ENCODE measurements at regions not wholly inside any gene's neighbourhood (a gene's known extent, or its start where the extent isn't known, plus 50 kb on each side); places are given as distances from the start of the nearest gene placed in this dataset.

DNA sequence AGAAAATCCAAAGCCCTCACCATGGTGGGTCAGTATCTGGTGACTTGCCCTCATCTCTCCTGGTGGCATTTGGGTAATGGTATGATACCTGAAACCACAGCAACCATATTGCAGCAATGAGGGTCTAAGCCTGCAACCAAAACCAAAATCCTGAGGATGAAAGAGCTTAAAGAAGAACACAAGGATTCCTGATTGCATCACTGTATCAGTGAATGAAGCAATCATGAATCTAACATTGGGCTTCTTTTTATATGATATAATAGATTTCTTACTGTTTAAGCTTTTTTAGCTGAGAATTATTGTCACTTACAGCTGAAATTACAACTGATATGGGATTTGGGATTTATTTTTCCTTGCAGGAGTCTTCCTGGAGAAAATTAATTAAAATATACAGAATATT is 269.9 kb downstream of the MEF2C start:
- no peak for DNase-seq

GRCh38 chr5:88610586-88610985 is 272.4 kb downstream of the MEF2C start:
- DNase-seq, result no peak

DNA sequence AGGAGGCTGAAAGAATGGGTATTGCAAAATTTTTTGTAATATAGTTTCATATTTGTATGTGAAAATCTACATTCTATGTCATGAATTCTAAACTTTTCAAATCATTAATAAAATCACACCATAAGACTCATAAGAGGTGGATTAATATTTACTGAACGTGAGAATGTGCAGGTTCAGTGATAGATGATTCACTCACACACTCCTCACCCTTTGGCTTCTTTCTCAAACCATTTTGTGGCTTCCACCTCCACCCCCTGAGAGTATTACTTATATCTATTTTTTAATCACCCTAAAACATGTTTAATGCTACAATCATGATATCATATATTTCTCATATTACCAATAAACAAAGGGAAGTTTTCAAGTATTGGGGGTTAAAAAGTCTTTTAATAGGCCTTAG is 275.5 kb downstream of the MEF2C start:
- no peak for DNase-seq

GRCh38 chr5:88606626-88607025 is 276.4 kb downstream of the MEF2C start:
- no peak for DNase-seq

- DNase-seq, result no peak
Measured at GRCh38 chr5:88606173-88606572, 276.8 kb downstream of the MEF2C start.

GRCh38 chr5:88602584-88602983 is 280.4 kb downstream of the MEF2C start:
- no peak for DNase-seq

GRCh38 chr5:88594441-88594840 is 288.5 kb downstream of the MEF2C start:
- no peak for DNase-seq

- DNase-seq, result no peak
Measured at GRCh38 chr5:88588609-88589008, 294.4 kb downstream of the MEF2C start.

GRCh38 chr5:88583471-88583870 is 299.5 kb downstream of the MEF2C start:
- no peak for DNase-seq

DNA sequence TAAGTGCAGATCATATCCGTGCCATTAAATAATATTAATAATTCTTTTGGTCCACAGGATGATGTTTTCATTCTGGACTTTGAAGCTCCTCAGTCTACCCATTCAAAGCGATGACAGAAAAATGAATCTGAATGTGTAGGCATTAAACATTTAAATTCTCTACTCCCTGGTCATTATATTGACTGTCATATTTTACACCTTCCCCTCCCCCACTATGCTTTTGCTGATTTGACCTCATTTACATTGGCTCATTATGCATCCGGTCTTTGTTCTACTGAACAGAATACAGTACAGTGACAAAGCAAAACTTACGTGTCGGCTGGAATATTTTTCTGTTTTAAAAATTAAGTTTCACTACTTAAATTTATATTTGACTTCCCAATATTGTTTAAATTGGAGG is 289.7 kb upstream of the TMEM161B start:
- DNase-seq, result no peak

DNA sequence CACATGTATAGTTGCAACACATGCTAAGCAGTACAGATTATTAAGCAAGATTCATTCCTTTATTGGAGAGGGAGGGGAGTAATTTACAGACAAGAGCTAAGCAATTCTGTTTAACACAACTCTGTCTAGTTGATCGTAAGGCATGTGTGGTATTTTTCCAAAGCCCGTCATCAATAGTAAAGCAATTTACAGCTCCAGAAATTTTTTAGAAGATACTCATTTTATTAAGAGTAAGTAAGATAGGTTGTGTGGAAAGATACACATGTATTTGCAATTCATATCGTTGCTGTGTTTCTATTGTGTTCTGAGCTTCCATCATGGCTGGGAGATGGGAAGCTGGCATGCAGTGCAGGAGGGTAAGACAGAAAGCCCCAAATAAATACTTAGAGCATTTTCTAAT is 289.2 kb upstream of the TMEM161B start:
- DNase-seq, result no peak

- DNase-seq, result no peak
Measured at GRCh38 chr5:88557131-88557530, 288.5 kb upstream of the TMEM161B start.

GRCh38 chr5:88556406-88556805 is 287.8 kb upstream of the TMEM161B start:
- DNase-seq, result no peak

- no peak for DNase-seq
Measured at GRCh38 chr5:88555674-88556073, 287.0 kb upstream of the TMEM161B start.

DNA sequence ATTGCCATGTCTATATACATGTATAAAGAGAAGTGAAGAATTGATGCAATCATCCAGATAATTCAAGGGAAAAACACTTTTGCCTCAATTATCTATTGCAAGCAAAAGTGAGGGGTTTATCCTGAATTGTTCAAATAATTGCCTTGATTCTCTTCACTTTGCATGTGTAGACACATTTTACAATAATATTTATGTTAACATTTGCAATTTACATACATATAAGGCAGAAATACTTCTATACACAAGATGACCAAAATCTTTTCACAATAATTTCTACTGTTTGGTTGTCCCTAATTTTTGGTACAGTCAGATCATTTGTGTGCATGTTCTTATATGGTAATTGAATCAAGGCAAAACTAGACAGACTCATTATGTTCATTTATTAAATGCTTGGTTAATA is 285.3 kb upstream of the TMEM161B start:
- DNase-seq, result no peak

DNA sequence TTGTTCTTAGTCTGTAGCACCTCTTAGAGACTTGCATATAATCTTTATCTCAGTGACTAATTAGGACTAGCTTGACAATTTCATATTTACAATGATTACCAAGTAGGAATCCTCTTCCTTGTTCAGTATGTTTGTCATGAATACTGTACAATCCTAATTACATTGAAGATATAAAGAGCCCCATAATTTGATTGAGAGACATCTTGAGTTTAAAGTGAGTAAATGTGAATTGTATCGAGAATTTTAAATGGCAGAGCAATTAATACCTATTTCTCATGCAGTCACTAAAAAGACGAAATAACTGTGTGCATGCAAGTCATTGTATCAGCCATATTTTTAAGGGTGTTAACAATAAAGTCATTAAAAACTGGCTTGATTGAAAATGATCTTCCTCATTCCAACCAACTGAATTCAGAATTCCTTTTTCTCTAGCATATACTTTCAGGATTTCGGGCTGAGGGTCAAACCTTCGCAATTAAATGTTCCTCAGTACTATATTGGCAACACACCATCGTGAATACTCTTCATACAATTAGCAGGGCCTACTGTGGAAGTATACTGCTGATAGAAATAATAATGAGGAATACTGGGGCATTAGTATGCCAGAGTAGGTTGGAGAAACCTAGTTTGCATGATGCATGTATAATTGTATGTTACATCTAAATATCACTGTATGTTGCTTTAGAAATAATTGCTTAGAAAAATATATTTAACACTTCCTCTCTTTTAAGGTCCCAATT is 284.7 kb upstream of the TMEM161B start:
- DNase-seq, result no peak

GRCh38 chr5:88552426-88552825 is 283.8 kb upstream of the TMEM161B start:
- no peak for DNase-seq

GRCh38 chr5:88551724-88552345 is 283.2 kb upstream of the TMEM161B start:
- DNase-seq, result no peak

DNA sequence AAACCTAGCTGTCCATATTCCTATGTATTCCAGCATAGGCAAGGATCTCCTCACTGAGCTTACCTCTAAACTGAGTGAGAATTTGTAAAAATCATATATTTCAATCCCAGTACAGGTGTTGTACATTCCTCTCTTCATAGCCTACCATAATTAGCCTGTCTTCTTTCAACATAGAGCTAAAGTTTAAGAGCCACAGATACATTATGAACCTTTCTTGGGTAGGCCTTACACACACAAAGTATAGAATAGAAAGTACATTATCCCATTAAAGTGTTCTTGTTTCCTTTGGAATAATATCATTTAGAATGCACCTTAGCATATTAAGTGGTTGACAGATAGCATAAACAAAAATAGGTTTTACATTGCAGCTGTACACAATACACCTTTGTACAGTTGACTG is 282.1 kb upstream of the TMEM161B start:
- no peak for DNase-seq

DNA sequence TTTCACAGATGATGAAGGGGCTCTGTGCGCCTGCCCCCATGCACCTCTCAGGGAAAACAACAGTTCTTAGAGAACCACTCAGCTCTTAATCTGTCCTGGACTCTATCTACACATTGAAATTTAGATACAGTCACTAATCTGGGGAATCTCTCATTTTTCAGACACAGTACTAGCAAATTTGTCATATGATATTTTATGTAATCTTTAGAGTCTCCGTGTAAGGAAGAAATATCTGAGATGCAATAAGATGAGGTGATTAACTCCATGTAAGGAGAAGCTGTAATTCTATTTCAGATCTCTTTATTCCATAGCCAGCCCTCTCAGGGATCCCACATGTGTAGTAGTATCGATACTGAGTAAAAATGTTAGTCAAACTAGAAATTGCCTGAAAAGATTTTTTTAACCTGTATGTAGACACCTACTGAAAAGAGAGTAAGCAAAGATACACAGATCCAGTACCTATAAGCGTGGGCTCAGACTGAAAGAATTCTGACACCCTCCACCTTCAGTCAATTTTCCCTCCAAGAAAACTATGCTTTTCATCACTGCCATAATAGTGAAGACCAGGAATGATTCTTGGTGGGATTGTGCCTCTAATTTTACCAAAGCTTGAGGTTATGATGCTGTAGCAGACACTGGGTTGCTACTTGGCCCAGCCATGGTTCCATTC is 279.6 kb upstream of the TMEM161B start:
- DNase-seq, result no peak

- no peak for DNase-seq
Measured at GRCh38 chr5:88545338-88545737, 276.7 kb upstream of the TMEM161B start.

DNA sequence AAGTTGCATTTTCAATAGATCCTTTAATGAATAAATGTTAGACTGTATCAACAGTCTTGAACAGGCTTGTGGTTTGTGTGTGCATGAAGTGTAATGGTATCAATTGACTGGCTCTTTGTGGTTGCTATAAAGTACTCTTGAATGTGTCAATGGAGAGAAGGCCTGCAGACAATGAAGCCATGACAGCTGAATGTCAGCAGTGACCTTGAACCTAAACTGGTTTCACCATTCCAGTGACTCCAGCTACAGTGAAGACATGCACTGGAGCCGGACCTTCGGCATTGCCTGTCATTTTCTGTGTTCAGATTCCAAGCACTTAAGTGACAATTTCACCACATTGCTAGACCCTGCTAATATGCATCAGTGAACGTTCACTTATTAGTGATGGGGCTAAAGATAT is 276.0 kb upstream of the TMEM161B start:
- no peak for DNase-seq

DNA sequence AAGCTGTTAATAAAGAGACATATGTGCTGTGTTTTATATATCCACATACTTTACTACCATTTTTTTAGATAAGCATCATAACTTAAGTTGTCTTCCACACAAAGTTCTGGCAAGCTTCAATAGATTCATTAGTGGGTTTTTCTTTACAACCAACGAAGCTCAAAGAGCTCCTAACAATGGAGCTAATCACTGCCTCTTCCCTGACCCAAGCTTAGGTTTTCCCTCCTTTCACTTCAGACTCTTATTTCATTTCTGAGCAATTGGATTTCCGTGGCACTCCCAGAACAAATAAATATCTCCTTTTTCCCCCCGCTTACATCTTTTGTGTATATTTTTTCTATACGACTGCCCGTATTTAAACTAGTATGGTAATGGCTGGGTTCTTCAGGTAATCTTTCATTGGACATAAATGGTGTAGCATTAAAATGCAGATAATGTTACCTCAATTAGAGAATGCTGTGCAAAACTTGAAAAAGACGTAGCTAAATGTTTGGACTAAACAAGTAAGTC is 275.5 kb upstream of the TMEM161B start:
- no peak for DNase-seq

- DNase-seq, result no peak
Measured at GRCh38 chr5:88542786-88543185, 274.1 kb upstream of the TMEM161B start.
